NCI-H2227 (cell line): ENCODE measurements at regions not wholly inside any gene's neighbourhood (a gene's known extent, or its start where the extent isn't known, plus 50 kb on each side); places are given as distances from the start of the nearest gene placed in this dataset.
"Not testable (repeated sequence)": the region's sequence is repeated elsewhere in the genome, so short reads cannot be mapped to it uniquely, and the experiment has no call there.

Experiments
- DNase-seq: peaks from one replicate; lab custom pipeline; 2025; ENCODE audit not compliant: unreplicated experiment; lab: John Stamatoyannopoulos, UW

GRCh38 chr5:34261020-34261419 lies 218.0 kb upstream of the C1QTNF3 start:
- DNase-seq, result not testable (repeated sequence)

- not testable (repeated sequence) for DNase-seq
These were observed 223.1 kb upstream of the C1QTNF3 start for GRCh38 chr5:34266151-34266550.

GRCh38 chr5:34296759-34297158 lies 253.7 kb upstream of the C1QTNF3 start:
- DNase-seq, result not testable (repeated sequence)

- DNase-seq, result not testable (repeated sequence)
These were observed 286.2 kb upstream of the C1QTNF3 start for GRCh38 chr5:34329201-34329600.

- not testable (repeated sequence) for DNase-seq
These were observed 286.6 kb upstream of the C1QTNF3 start for GRCh38 chr5:34329611-34330108.

- DNase-seq, result not testable (repeated sequence)
These were observed 289.0 kb upstream of the C1QTNF3 start for GRCh38 chr5:34331928-34332454.

- DNase-seq, result not testable (repeated sequence)
These were observed 296.5 kb upstream of the C1QTNF3 start for GRCh38 chr5:34339408-34340001.

GRCh38 chr5:34354440-34354839 lies 301.7 kb upstream of the RAI14 start:
- not testable (repeated sequence) for DNase-seq

- DNase-seq, result not testable (repeated sequence)
These were observed 284.7 kb upstream of the RAI14 start for GRCh38 chr5:34371417-34371816.

- not testable (repeated sequence) for DNase-seq
These were observed 284.3 kb upstream of the RAI14 start for GRCh38 chr5:34371817-34372216.

- DNase-seq, result peak; percentile 7
These were observed 283.4 kb upstream of the RAI14 start for GRCh38 chr5:34372739-34373138.

- DNase-seq, result not testable (repeated sequence)
These were observed 278.5 kb upstream of the RAI14 start for GRCh38 chr5:34377651-34378050.

- peak; percentile 58 for DNase-seq
These were observed 277.6 kb upstream of the RAI14 start for GRCh38 chr5:34378498-34378897.

- DNase-seq, result not testable (repeated sequence)
These were observed 267.4 kb upstream of the RAI14 start for GRCh38 chr5:34388754-34389153.

- no peak for DNase-seq
These were observed 246.8 kb upstream of the RAI14 start for GRCh38 chr5:34409373-34409772.

GRCh38 chr5:34410411-34411139 lies 245.6 kb upstream of the RAI14 start:
- DNase-seq, result no peak

- DNase-seq, result peak; percentile 69
These were observed 244.4 kb upstream of the RAI14 start for GRCh38 chr5:34411470-34412346.

GRCh38 chr5:34412736-34413135 lies 243.4 kb upstream of the RAI14 start:
- DNase-seq, result no peak

- no peak for DNase-seq
These were observed 240.4 kb upstream of the RAI14 start for GRCh38 chr5:34415559-34416198.

- no peak for DNase-seq
These were observed 239.6 kb upstream of the RAI14 start for GRCh38 chr5:34416501-34417008.
